ENCODE measurements at regions not wholly inside any gene's neighbourhood (a gene's known extent, or its start where the extent isn't known, plus 50 kb on each side); places are given as distances from the start of the nearest gene placed in this dataset.

DNA sequence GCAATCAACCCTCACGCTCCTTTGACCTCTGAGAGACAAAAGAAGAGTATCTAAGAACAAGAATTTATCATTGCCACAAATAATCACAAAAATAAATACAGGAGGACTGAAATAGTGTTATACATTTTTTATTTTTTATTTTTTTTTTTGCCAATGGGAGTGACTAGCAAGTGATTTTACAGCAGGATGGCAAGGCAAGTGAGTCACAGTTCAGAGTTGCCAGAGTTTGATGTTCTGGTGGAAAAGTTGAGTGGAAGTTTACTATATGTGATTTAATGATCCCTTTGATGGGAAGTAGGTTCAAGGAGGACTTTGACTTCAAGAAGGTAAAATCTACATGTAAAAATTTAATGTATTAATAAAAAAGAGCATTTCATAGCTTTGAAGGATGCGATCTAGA lies 2691.4 kb downstream of the PCDH9 start:
- DNase-seq (no peak), ATAC-seq (no peak), FAIRE-seq (no peak)
- intact Hi-C loops (cut with DNase I): no loop called here
- H3K9me3 ChIP-seq: peaks cover 0 to 3% (median 0%) of the 10 kb centered on the region in 4 donors
- no peak for TF ChIP-seq CTCF (IDR thresholded peaks at IDR 0.05)
- no peak overlapping the region for H3K27ac ChIP-seq
- no peaks in the 10 kb centered on the region for H3K4me1 ChIP-seq
- no peak overlapping the region for H3K4me3 ChIP-seq
- H3K36me3 ChIP-seq: no peaks in the 10 kb centered on the region
- WGBS, 2 donors: 80 to 86% methylated on average over 2 of the region's 2 CpGs
- H3K27me3 ChIP-seq: no peaks in the 10 kb centered on the region

GRCh38 chr13:64534302-64534701 lies 2695.8 kb downstream of the PCDH9 start:
- no peak overlapping the region for H3K4me3 ChIP-seq
- H3K36me3 ChIP-seq: no peaks in the 10 kb centered on the region
- H3K9me3 ChIP-seq: no peaks in the 10 kb centered on the region
- DNase-seq (no peak), FAIRE-seq (no peak), ATAC-seq (no peak)
- 70 to 75% methylated on average over 2 of the region's 2 CpGs for WGBS, 2 donors
- no peak overlapping the region for H3K27ac ChIP-seq
- no peak for TF ChIP-seq CTCF (IDR thresholded peaks at IDR 0.05)
- H3K4me1 ChIP-seq: no peaks in the 10 kb centered on the region
- intact Hi-C loops (cut with DNase I): no loop called here
- no peaks in the 10 kb centered on the region for H3K27me3 ChIP-seq

- WGBS, 2 donors: 82 to 91% methylated on average over 4 of the region's 4 CpGs
- Histone ChIP-seq H3K27ac (no peak overlapping the region), H3K9me3 (no peaks in the 10 kb centered on the region), H3K4me3 (no peak overlapping the region), H3K36me3 (no peaks in the 10 kb centered on the region), H3K4me1 (no peaks in the 10 kb centered on the region), H3K27me3 (no peaks in the 10 kb centered on the region)
- ATAC-seq: no peak
- intact Hi-C loops (cut with DNase I): no loop called here
- no peak for TF ChIP-seq CTCF (IDR thresholded peaks at IDR 0.05)
- no peak for DNase-seq
- FAIRE-seq: no peak
Observed at GRCh38 chr13:64531400-64531799, 2698.7 kb downstream of the PCDH9 start.

DNA sequence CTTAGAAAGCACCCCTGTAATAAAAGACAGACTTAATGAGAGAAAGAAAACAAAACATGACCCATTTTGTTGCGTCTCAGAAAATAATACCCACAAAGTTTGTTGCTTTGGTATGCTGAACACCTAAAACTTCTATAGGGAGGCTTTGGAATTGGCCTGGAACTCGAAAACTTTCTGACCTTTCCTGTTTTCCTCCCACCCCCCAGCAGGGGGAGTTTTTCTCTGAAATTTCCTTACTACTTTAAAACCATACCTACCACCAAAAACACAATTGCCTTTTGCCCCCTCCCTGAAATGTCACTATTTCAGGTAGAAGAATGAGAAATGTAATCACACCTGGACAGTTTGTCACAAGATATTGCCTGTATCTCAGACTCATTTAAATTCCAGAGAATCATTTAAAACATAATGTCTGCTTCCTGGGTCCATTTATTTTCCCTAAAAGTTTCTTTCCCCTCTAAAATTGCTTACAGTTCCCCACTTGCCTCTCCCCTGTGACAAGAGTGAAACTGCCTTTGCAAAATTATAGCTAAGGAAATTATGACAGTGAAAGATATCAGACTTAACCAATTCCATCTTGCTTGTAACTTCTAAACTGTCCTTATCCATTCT lies 2700.2 kb downstream of the PCDH9 start:
- DNase-seq (peak in 1 of 6 donors; percentile 10), FAIRE-seq (no peak)
- TF ChIP-seq CTCF (IDR thresholded peaks at IDR 0.05): peak in 3 of 4 donors; percentile 22 to 26 (median 24)

GRCh38 chr13:64528838-64529237 lies 2701.3 kb downstream of the PCDH9 start:
- no peaks in the 10 kb centered on the region for H3K36me3 ChIP-seq
- H3K4me1 ChIP-seq: no peaks in the 10 kb centered on the region
- no peak overlapping the region for H3K4me3 ChIP-seq
- DNase-seq (no peak), FAIRE-seq (no peak), ATAC-seq (no peak)
- no peak for TF ChIP-seq CTCF (IDR thresholded peaks at IDR 0.05)
- H3K27me3 ChIP-seq: no peaks in the 10 kb centered on the region
- no peak overlapping the region for H3K27ac ChIP-seq
- intact Hi-C loops (cut with DNase I): no loop called here
- WGBS, 2 donors: 44 to 54% methylated on average over 1 of the region's 1 CpG
- no peaks in the 10 kb centered on the region for H3K9me3 ChIP-seq

More for the DNA sequence above, 2700.2 kb downstream of the PCDH9 start:
- ATAC-seq: peak in 1 of 4 donors; percentile 44
- intact Hi-C loops (cut with DNase I): no loop called here
- 39 to 49% methylated on average over 2 of the region's 2 CpGs for WGBS, 2 donors
- no peaks in the 10 kb centered on the region for H3K9me3 ChIP-seq
- no peak overlapping the region for H3K27ac ChIP-seq
- no peaks in the 10 kb centered on the region for H3K27me3 ChIP-seq
- H3K4me1 ChIP-seq: no peaks in the 10 kb centered on the region
- H3K36me3 ChIP-seq: no peaks in the 10 kb centered on the region
- no peak overlapping the region for H3K4me3 ChIP-seq

Data from pancreas (tissue), 10 donors.